Upper lobe of left lung (tissue), 6 donors: ENCODE measurements at regions not wholly inside any gene's neighbourhood (a gene's known extent, or its start where the extent isn't known, plus 50 kb on each side); places are given as distances from the start of the nearest gene placed in this dataset.

ENCODE experiments used
- ATAC-seq, 2 donors: fragments of 200-7000 bp; cut with Tn5 transposase; one replicate each; pipeline ENCODE4 v1.9.1; 2022; ENCODE audit warnings: mild to moderate bottlenecking in 2 of 2, moderate library complexity in 2 of 2; ENCODE audit not compliant: low FRiP score in 2 of 2
- DNase-seq, 2 donors: peaks; one replicate each; pipeline ENCODE4 v3.0.0-alpha.2; 2019 to 2020
- H3K27ac ChIP-seq, 4 donors: fragments of 200-600 bp; sonication (generic); one replicate each; pipeline ENCODE4 v1.5.1; 2016 to 2019
- H3K27me3 ChIP-seq, 4 donors: fragments of 200-600 bp; sonication (generic); one replicate each; pipeline ENCODE4 v1.5.1; 2017 to 2019
- H3K36me3 ChIP-seq, 4 donors: fragments of 200-600 bp; sonication (generic); one replicate each; pipeline ENCODE4 v1.5.1; 2016 to 2019
- H3K4me1 ChIP-seq, 4 donors: fragments of 200-600 bp; sonication (generic); one replicate each; pipeline ENCODE4 v1.5.1; 2018 to 2019
- H3K4me3 ChIP-seq, 4 donors: fragments of 200-600 bp; sonication (generic); one replicate each; pipeline ENCODE4 v1.5.1; 2017 to 2019; ENCODE audit warnings: mild to moderate bottlenecking in 2 of 4, moderate library complexity in 1 of 4
- H3K9me3 ChIP-seq, 4 donors: fragments of 200-600 bp; sonication (generic); one replicate each; pipeline ENCODE4 v1.5.1; 2018 to 2019
- CTCF ChIP-seq, 6 experiments: fragments of 450-650 bp in 4 of 6; fragments of 200-600 bp in 2 of 6; sonication (generic) in 2 of 6; IDR thresholded peaks; one replicate each; pipeline ENCODE4 v1.5.1; 2016 to 2019; ENCODE audit warnings: antibody characterized with exemption in 6 of 6
- EP300 ChIP-seq, 4 donors: sonication (generic); formaldehyde crosslinking; IDR thresholded peaks; one replicate each; pipeline ENCODE4 v1.5.1; 2017; ENCODE audit warnings: antibody characterized with exemption in 4 of 4, control low read depth in 2 of 4
- POLR2A ChIP-seq, 4 donors: fragments of 450-650 bp; IDR thresholded peaks; one replicate each; pipeline ENCODE4 v1.5.1; 2016 to 2017; ENCODE audit warnings: antibody characterized with exemption in 4 of 4, mild to moderate bottlenecking in 2 of 4
- POLR2AphosphoS5 ChIP-seq, 2 donors: sonication (generic); formaldehyde crosslinking; IDR thresholded peaks; one replicate each; pipeline ENCODE4 v1.5.1; 2017; ENCODE audit warnings: antibody characterized with exemption in 2 of 2
- WGBS, 2 donors: methylation state at CpG; one replicate each; pipeline ENCODE4 v1.1.5; 2017 to 2018; 5-methylcytosine and 5-hydroxymethylcytosine counted together
- donor health status: DM: no; HTN: no; CAD: no; lungs with moderate emphysema.
- donor health status: DM: no; HTN: yes; CAD: no; lungs with severe emphysema.

- Histone ChIP-seq H3K27me3 (no peaks in the 10 kb centered on the region), H3K27ac (no peak overlapping the region), H3K4me1 (no peaks in the 10 kb centered on the region), H3K9me3 (no peaks in the 10 kb centered on the region), H3K4me3 (no peak overlapping the region), H3K36me3 (no peaks in the 10 kb centered on the region)
- 65 to 66% methylated on average over 5 of the region's 5 CpGs for WGBS, 2 donors
- DNase-seq (no peak), ATAC-seq (no peak)
- TF ChIP-seq POLR2A (IDR thresholded peaks at IDR 0.05) = no peak
- TF ChIP-seq EP300 (IDR thresholded peaks at IDR 0.05) = no peak
- no peak for TF ChIP-seq POLR2AphosphoS5 (IDR thresholded peaks at IDR 0.05)
- TF ChIP-seq CTCF (IDR thresholded peaks at IDR 0.05) = no peak
These were observed 52.6 kb upstream of the ESX1 start for GRCh38 chrX:104307341-104307740.

GRCh38 chrX:104306180-104306579, 51.4 kb upstream of the ESX1 start:
- H3K4me1 ChIP-seq = no peaks in the 10 kb centered on the region
- no peaks in the 10 kb centered on the region for H3K36me3 ChIP-seq
- no peak for DNase-seq
- 86 to 89% methylated on average over 8 to 9 of the region's 9 CpGs for WGBS, 2 donors
- no peak for ATAC-seq
- TF ChIP-seq EP300 (IDR thresholded peaks at IDR 0.05) (no peak), CTCF (IDR thresholded peaks at IDR 0.05) (no peak), POLR2A (IDR thresholded peaks at IDR 0.05) (no peak), POLR2AphosphoS5 (IDR thresholded peaks at IDR 0.05) (no peak)
- H3K27me3 ChIP-seq = no peaks in the 10 kb centered on the region
- no peak overlapping the region for H3K27ac ChIP-seq
- no peak overlapping the region for H3K4me3 ChIP-seq
- H3K9me3 ChIP-seq = no peaks in the 10 kb centered on the region
